HG03139 (cell line): ENCODE measurements at regions not wholly inside any gene's neighbourhood (a gene's known extent, or its start where the extent isn't known, plus 50 kb on each side); places are given as distances from the start of the nearest gene placed in this dataset.
"Not testable (repeated sequence)": the region's sequence is repeated elsewhere in the genome, so short reads cannot be mapped to it uniquely, and the experiment has no call there.

Experiments used
- ATAC-seq: cut with Tn5 transposase; IDR thresholded peaks from one replicate; pipeline ENCODE4 v1.9.1; 2021; ENCODE audit not compliant: unreplicated experiment

DNA sequence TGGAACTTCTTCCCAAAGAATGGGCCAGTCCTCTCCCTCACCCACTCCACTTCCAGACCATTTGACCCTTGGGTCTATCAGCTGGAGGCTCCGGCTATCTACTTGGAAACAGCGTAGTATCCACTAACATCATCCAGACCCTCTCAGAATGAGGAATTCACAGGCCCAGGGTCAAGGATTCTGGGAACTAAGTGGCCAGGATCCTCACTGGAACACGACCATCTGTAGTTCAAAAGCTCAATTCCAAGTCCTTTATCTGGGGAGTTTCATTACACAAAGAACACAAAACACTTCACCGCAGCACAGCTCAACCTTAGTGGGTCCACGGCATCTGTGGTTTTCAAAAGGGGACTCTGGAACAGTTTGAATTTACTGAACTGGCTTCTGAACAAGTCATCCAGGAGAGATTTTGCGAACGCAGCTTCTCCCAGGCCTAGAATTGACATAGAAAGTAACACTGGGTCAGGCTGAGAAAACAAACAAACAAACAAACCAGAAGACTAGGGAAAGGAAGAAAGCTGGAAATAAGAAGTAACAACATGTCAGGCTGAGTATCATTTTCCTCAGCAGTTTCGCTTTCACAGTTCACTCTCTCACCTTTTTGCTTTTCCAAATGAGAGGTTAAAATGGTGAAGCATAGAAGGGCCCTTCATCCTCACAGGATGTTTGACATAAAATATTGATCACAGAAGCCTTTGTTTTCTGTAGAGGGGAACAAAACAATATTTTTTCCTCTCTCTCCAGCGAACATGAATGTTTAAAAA is 57.6 kb upstream of the USP6NL start:
- no peak for ATAC-seq

DNA sequence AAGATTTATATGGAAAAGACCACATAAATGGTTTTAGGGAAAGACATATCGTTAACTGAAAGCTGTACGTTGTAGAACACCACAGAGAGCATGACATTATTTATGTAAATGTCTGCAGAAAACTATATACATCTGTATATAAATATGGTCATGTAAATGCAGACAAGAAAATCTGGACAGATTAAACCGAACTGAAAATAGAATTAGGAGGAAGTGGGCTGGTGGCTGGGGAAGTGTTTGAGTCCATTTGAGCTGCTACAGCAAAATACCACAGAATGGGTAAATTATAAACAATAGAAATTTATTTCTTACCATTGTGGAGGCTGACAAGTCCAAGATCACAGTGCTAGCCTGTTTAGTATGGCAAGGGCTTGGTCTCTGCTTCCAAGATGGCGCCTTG is 56.3 kb upstream of the USP6NL start:
- ATAC-seq: no peak

DNA sequence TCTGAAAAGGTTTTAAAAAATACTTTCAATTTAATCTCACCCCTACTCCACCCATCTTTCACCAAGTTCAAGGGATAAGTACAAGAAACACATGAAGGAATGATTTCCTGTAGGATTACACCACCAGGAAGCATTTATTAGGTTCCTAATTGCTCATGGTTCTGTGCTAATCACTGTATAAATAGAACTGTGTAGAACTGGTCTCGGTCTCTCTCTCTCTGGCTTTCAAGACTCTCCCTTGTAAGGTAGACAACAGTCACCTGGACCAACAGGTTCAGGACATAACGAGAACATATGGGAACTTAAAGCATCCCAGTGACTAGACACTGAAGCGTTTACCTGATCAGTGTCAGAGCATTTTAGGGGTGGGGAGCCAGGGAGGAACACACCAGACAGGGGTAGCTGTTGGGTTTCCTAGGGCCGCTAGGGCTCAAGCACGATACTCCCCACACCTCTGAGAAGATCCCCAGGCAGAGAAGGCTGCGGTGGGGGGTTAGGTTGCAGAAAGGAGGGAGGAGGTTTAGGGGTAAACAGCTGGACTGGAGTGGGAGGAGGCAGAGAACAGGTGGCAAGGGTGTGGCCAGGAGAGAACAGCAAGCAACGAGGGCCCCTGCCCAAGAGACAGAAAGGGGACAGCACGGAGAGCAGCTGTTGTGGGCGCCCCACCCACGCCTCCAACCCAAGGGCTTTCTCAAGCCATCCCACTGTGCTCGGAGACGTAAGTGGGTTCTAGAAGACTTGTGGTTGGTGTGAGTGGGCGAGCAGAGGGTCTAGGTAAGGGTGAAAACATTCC is 52.5 kb upstream of the USP6NL start:
- peak; percentile 72 for ATAC-seq

- ATAC-seq: not testable (repeated sequence)
Measured at GRCh38 chr10:11663126-11663515, 51.7 kb upstream of the USP6NL start.

DNA sequence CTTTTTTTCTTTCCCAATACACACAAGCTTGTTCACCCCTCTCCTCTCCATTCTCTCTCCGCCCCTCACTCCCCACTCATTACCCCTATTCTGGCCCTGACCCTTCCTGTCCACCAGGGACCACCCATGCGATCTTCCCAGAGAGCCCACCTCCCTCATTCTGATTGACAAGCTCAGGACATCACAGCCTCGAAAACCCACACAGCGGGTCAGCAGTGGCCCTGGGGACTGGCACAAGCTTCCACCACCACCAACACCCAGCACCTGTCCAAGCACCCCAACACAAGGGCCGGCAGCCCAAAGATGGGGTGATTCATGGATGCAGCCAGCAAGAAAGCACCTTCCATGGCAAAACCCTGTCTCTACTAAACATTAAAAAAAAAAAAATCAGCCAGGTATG is 50.0 kb upstream of the USP6NL start:
- no peak for ATAC-seq
